NCI-H1930 (cell line): ENCODE measurements at regions not wholly inside any gene's neighbourhood (a gene's known extent, or its start where the extent isn't known, plus 50 kb on each side); places are given as distances from the start of the nearest gene placed in this dataset.

Source experiments
- DNase-seq, 2 experiments: peaks; one replicate each; lab custom pipeline; 2025; lab: John Stamatoyannopoulos, UW

DNA sequence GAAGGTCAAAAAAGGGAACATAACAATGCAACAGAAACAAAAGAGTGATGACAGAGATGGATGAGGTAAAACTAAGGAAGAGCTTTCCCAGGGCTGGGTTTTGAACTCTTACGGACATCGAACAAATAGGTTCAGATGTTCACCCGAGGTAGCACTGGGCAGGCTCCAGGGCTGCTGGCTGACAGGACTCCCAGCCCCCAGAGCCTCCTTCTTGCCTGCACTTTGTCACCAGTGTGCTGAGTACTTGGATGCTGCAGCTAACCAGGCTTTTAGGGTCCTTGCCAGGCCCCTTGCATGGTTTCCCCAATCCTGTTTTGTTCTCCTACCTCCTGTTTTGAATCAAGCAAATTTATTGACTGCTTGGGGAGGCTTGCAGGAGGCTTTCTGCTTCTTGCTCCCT is 322.9 kb downstream of the DYSF start:
- DNase-seq, result no peak

DNA sequence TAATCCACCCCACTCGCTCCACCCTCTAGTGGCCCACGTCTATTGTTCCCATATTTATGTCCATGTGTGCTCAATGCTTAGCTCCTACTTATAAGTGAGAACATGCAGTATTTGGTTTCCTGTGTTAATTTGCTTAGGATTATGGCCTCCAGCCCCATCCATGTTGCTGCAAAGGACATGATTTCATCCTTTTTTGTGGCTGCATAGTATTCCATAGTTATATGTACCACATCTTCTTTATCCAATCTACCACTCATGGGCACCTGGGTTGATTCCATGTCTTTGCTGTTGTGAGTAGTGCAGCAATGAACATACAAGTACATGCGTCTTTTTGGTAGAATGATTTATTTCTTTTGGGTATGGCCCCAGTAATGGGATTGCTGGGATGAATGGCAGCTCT is 319.9 kb downstream of the DYSF start:
- DNase-seq, result no peak

DNA sequence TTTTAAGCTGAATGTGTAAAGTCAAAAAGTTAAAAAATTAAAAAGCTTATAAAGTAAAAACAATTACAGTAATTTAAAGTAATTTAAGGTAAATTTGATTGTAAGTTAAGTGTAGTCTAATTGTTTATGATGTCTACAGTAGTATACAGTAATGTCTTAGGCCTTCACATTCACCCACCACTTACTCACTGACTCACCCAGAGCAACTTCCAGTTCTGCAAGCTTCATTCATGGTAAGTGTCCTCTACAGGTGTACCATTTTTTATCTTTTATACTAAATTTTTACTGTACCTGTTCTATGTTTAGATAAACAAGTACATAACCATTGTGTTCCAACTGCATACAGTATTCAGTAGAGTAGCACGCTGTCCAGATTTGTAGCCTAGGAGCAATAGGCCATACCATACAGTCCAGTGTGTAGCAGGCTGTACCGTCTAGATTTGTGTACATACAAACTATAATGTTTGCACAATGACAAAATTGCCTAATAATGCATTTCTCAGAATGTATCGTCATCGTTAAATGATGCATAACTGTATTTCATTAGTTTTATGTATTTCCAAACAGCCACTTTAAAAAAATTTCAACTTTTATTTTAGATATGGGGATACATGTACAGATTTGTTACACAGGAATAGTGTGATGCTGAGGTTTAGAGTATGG is 319.3 kb downstream of the DYSF start:
- no peak for DNase-seq

DNA sequence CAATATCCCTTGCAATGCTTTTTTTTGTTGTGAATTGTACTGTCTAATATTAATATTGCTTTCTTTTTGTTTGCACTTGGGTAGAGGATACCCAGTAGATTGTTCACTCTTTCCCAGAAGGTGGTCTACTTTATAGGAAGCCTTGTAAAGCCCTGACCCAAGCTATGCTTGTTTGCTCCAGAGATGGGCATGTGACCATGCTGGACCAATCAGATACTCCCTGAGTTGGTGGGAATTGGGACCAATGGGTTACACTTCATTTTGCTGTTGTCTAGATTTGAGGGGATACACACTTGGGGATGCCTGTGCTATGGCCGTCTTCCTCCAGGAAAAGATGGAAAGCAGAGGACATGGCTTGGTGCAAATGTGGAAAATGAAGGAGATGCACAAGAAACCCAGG is 314.3 kb downstream of the DYSF start:
- no peak for DNase-seq

DNA sequence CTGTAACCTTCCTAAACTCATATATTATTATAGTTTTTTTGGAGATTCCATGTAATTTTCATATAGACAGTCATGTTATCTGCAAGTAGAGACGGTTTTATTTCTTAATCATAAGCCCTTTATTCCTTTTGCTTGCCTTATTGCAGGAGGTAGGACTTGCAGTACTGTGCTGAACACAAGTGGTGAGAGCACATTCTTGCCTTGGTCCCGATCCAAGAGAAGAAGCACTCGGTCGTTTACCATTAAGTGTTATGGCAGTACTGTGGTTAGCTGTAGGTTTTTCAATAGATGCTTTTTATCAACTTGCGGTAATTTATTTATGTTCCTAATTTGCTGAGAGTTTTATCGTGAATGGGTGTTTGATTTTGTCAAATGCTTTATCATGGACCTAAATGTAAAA is 305.7 kb downstream of the DYSF start:
- no peak for DNase-seq

DNA sequence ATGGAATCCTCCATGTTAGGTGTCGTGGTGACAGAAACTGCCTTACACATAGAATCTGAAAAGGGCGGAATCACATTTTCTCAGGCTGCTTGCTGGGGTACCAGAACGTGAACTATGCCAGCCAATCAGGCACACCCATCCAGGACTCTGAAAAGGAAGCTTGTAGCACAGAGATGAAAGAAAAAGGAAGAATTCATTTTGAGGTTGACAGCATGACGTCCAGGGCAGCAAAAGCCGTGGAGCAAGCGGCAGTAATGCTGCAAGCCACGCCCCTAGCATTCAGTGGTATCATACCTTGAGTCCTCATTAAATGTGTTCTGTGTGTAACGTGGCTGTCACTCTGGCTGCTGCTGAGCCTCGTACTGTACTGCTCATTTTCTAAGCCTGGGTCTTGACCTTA is 304.0 kb downstream of the DYSF start:
- DNase-seq, result no peak

DNA sequence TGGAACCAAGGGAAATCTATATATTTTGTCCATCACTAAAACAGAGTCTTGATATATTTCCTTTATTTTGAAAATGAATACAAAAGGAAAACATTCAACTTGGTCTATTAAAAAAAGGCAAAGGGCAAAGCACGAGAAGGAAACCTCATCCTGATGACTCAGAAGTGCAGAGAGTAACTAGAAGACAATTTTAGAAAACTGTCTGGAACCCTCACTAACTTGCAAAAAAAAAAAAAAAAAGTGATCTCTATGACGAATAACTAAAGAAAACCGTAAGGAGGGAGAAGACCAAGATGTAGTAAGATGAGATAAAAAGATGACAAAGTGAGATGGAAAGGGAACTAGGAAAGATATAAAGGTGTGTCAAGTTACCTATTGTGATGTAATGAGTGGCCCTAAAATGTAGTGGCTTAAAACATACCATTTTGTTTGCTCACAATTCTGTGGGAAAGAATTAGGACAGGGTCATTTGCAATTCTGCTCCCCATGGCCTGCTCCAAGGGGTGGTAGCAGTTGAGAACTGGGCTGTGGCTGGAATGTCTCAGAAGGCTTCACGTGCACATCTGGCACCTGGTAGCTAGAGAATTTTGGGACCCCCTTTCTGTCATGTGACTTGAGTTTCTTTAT is 303.0 kb downstream of the DYSF start:
- no peak for DNase-seq

DNA sequence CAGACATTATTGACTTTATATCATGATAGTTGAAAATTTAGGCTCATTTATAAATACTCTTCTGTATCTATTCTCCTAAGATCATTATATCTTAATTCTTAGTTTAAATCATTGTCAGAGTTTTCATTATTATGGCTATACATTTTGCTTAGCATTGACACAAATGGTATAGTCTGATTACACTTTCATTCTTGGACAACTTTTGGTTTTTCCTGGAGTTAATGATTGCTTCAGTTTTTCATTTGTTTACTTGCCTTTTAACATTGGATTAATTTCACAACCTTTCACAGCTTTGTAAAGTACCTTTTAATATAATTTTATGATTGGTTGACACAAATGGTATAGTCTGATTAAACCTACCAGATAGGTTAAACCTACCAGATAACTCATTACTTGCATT is 298.2 kb downstream of the DYSF start:
- DNase-seq, result no peak

DNA sequence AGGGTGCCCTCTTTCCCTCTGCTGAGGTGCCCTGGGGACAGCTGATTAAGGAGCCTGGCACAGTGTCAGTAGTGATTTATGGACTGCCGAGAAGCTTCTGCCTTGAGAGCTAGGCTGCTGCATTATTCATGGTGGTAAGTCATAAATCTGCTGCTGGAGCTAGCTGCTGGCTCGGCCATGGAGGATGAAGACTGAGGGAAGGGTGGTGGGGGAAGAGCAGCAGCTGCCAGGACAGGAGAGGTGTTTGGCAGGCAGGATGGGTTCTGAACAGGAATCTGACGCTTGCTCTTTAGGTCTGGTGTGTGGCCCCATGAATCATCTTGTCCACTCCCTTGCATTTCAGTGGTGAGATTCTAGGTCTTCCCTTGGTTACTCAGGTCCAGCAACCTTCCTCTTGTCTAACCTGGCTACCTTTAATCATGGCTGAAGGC is 296.3 kb downstream of the DYSF start:
- DNase-seq, result no peak

DNA sequence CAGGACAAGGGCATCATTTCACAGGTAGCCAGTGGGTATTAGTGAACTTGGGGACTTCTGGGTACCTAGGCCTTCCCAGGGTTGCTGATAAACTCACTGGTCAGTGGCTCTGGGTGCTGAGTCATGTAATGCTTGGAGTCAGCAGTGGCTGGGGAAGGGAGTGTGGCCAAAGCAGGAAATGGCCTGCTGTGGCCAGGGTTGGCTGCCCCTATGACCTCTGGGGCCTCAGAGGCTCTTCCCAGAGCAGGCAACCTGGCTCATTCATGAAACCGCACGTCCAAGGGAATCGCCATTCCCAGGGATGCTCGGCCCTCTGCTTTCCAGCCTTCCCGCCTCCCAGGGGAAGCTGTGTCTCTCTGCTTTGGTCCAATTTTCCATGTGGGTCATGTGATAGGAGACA is 294.9 kb downstream of the DYSF start:
- DNase-seq, result no peak

DNA sequence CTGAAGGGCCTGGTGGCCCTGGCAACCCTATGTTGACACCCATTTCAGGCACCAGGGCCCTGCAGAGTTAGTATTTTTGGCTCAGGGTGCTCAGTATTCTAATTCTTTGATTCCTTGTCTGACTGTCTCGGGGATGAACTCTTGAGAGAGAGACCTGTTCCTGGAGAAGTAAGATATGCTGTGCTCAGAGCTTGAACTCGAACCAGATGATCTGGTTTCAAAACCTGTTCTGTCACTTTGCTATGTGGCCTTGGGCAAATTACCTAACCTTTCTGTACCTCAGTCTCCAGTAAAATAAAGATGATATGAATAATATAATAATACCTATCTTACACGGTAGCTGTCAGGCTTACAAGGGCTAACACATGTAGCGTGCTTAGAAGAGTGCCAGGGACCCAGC is 294.2 kb downstream of the DYSF start:
- no peak for DNase-seq

DNA sequence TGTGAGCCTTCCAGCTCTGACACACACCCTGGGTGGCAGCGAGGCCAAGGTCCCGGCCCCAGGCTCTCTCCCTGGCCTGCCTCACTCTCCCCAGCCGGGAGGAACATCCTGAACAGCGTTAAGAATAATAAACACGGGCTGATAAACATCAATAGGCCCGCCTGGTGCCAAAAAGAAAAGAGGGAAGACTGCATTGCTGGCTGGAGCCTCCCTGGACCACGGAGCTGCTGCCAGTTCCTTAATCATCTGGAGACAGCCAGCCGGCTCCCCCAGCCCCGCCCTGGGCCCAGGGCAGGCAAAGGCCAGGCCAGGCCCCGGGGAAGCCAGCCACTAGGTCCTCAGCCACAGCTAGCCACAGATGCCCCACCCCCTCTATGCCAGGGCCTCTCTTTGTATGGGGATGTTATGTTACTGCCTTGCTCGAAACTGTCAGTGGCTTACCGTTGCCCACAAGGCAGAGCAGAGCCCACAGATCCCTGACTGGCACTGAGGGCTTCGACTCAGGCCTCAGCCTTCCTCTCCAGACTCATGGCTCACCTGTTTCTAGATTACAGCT is 293.7 kb downstream of the DYSF start:
- DNase-seq, result no peak

DNA sequence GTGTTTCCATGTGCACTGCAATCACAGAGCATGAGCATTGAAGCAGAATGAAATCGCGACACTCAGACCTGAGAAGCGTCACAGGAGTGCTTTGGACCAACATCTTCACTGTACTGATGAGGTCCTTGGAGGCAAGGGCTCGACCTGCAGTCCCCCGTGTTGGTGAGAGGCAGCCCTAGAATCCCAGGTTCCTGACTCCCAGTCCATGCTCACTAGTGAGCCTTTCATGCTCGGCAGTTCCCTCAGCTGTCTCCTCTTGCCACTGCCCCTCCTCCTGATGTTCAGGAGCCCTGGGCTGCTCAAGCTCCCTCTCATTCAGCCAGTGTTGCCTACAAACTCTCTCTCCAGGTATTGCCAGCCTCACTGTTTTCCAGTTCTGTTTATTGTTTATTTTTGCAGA is 291.4 kb downstream of the DYSF start:
- no peak for DNase-seq

DNA sequence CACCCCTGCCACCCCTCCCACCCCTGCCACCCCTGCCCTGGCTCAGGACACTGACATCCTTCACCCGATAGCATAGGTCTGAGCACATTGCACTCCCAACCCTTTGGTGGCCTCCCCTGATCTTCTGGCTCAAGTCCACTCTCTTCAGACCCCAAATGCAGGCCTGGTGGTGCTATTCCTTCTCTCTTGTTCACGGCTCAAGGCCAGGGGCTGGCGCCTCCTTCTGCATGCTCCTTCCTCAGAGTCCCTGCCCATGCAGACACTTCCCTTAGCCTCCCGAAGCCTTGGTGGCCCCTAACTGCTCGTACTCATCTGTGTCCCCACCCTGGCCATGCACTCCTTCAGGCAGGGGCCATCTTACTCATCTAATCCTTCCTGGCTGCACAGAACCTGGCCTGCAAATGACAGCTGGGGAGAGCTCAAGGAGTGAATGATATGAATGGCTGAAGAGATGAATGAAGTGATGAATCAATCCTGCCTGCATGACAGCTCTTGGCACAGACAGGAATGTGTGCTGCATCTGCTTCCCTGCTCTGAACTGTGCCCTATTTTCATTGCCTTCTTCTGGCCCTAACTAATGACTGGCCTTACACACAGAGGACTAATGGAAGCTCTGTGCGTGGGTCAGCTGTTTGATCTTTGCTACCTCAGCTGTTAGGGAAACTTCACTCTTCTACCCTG is 290.8 kb downstream of the DYSF start:
- no peak for DNase-seq

DNA sequence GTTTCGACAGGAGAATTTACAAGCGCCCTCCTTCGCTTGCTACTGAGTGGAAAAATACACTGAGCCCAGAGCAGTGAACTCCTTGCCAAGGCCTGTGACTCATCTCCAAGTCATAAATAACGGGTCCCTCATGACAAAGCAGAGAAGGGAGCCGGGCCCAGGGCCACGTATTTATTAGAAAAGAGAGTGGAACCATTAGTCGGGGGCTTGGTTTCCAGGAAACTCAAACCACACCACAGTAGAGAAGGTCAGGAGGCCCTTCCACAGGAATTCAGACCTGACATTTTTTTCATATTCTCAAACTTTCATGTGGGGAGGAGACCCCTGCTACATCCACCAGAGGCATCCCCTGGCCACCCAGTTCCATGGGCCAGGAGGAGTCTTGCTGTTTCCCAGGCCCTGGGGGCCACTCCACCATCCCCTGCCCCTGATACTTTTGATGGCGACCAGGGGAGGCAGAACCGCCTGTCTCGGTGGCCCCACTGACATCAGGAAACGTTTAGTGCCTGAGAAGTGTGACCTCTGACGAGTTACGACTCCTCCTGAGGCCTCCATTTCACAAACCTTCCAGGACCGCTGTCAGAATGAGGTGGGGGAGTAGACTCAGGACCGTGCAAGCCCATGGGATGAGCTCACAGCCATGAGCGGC is 289.7 kb downstream of the DYSF start:
- DNase-seq, result no peak

DNA sequence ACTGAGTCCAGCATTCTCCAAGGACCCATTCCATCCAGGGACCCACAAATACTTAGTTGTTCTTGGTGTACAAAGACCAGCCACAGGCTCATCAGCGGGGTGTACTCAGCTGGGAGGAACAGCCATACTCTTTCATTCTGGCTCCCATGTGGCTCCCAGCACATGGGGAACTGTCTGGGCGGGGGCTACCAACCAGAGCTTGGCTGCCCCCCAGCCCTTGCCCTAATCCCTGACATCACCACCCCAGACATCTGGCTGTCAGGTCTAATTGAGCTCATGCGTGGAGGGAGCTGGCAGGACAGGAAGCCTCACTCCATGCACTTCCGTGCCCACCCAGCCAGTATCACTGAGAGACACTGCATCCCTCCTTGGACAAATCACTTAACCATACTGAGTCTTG is 283.6 kb downstream of the DYSF start:
- no peak for DNase-seq

DNA sequence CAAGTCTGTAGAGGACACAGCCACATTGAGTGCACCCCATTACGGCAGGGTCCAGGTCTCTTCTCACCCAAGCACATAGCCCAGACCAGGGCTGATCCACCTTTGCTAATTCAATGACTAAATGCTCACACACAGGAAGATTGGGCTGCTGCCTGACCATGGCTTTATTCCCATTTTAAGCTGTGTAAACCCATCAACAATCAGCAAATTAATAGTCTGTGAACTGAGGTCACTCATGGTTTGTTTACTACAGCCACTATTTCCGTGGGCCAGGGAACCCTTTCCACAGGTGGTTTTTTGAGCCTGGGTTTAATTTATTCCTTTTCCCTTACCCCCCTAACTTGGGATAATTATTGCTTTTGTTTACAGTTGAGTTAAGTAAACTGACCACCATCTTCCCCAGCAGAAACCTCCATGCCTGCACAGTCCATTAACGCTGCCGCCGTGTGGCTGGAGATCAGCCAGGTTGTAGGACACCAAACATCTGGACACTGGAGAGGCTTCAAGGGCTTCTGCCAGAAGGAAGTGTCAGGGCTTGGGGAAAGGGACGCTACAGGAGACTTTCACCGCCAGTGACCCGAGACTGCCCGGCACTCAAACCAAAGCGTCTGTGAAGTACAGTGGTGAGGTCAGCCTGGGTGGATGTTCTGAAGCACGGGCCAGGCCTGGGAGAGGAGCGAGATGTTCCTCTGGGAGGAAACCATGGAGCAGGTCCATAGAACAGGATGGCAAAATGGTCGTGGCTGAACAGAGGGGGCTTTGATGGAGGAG is 282.9 kb downstream of the DYSF start:
- no peak for DNase-seq
